B cell (primary cell): ENCODE measurements at regions not wholly inside any gene's neighbourhood (a gene's known extent, or its start where the extent isn't known, plus 50 kb on each side); places are given as distances from the start of the nearest gene placed in this dataset.

Experiments
- ATAC-seq: fragments of 200-7000 bp; cut with Tn5 transposase; one replicate; pipeline ENCODE4 v1.10.0; 2021; ENCODE audit warnings: low read depth, mild to moderate bottlenecking, moderate number of reproducible peaks, moderate library complexity
- CTCF ChIA-PET: fragments of 350-600 bp; sonication (Branson Sonifier 250); formaldehyde crosslinking; loops from one replicate; lab custom pipeline; 2021; ENCODE audit warnings: antibody characterized with exemption, inconsistent platforms; lab: Charles Lee
- POLR2A ChIA-PET: fragments of 350-600 bp; sonication (Branson Sonifier 250); formaldehyde crosslinking; loops from one replicate; lab custom pipeline; 2021; ENCODE audit warnings: antibody characterized with exemption; lab: Charles Lee
- DNase-seq: peaks from one replicate; pipeline ENCODE4 v3.0.0; 2013
- H2AFZ ChIP-seq: 2 replicates; pipeline ENCODE4 v1.6.1; 2012; ENCODE audit warnings: mild to moderate bottlenecking, low read depth, low read length; ENCODE audit not compliant: insufficient read depth, poor library complexity, severe bottlenecking
- H3K27ac ChIP-seq, 2 donors: 1 replicate in 1 of 2; 2 replicates in 1 of 2; pipeline ENCODE4 v1.5.1; 2012 to 2013; ENCODE audit warnings: low read length in 2 of 2, mild to moderate bottlenecking in 2 of 2, moderate library complexity in 1 of 2
- H3K27me3 ChIP-seq, 4 experiments: fragments of 200-600 bp in 1 of 4; sonication (generic) in 1 of 4; replicated peaks in 1 of 4; 1 replicate in 2 of 4; 2 replicates in 2 of 4; pipeline versions ENCODE4 v1.6.1 to v1.7.0; 2013 to 2016; ENCODE audit warnings: low read length in 3 of 4, mild to moderate bottlenecking in 2 of 4, mixed read lengths in 1 of 4, moderate library complexity in 1 of 4; ENCODE audit not compliant: insufficient read depth in 4 of 4, control insufficient read depth in 3 of 4; ENCODE audit errors: control extremely low read depth in 1 of 4
- H3K36me3 ChIP-seq, 2 experiments: replicated peaks in 1 of 2; 1 replicate in 1 of 2; 2 replicates in 1 of 2; pipeline versions ENCODE4 v1.6.1 to v1.7.1; 2013; ENCODE audit warnings: low read length in 1 of 2; ENCODE audit not compliant: insufficient read depth in 2 of 2, control insufficient read depth in 1 of 2; ENCODE audit errors: control extremely low read depth in 1 of 2, extremely low read depth in 1 of 2
- H3K4me1 ChIP-seq, 2 donors: fragments of 200-600 bp in 1 of 2; sonication (generic) in 1 of 2; 1 replicate in 1 of 2; 2 replicates in 1 of 2; pipeline versions ENCODE4 v1.5.1 to v1.6.1; 2013 to 2017; ENCODE audit warnings: low read length in 2 of 2; ENCODE audit not compliant: control insufficient read depth in 2 of 2, insufficient read depth in 2 of 2
- H3K4me2 ChIP-seq: replicated peaks from 2 replicates; pipeline ENCODE3; 2012; ENCODE audit warnings: mild to moderate bottlenecking, low read depth, low read length; ENCODE audit not compliant: poor library complexity, severe bottlenecking
- H3K4me3 ChIP-seq, 5 experiments: fragments of 200-600 bp in 1 of 5; sonication (generic) in 1 of 5; 1 replicate in 3 of 5; 2 replicates in 2 of 5; pipeline versions ENCODE4 v1.5.1 to v1.7.0; 2011 to 2016; ENCODE audit warnings: low read length in 4 of 5, mild to moderate bottlenecking in 4 of 5, low read depth in 2 of 5, control low read depth in 1 of 5, moderate library complexity in 1 of 5; ENCODE audit not compliant: insufficient read depth in 1 of 5; ENCODE audit errors: control extremely low read depth in 1 of 5, extremely low read depth in 1 of 5
- H3K79me2 ChIP-seq: fragments of 200-600 bp; sonication (generic); one replicate; pipeline ENCODE4 v1.6.0; 2016; ENCODE audit warnings: low read length; ENCODE audit not compliant: control insufficient read depth, insufficient read depth
- H3K9ac ChIP-seq: fragments of 200-600 bp; sonication (generic); 2 replicates; pipeline ENCODE4 v1.6.1; 2017; ENCODE audit warnings: mild to moderate bottlenecking, low read length, moderate library complexity
- H3K9me3 ChIP-seq, 3 donors: one replicate each; pipeline versions ENCODE4 v1.6.1 to v1.7.1; 2013; ENCODE audit warnings: low read length in 2 of 3; ENCODE audit not compliant: control insufficient read depth in 2 of 3, insufficient read depth in 1 of 3; ENCODE audit errors: control extremely low read depth in 1 of 3
- H4K20me1 ChIP-seq: 2 replicates; pipeline ENCODE4 v1.6.0; 2012; ENCODE audit warnings: mild to moderate bottlenecking, low read length; ENCODE audit not compliant: insufficient read depth, control insufficient read depth, poor library complexity, severe bottlenecking
- H3K27ac Mint-ChIP-seq: one replicate; pipeline ENCODE4 v1.8.0; 2021; ENCODE audit warnings: mixed read lengths
- H3K27me3 Mint-ChIP-seq: one replicate; pipeline ENCODE4 v1.8.0; 2021; ENCODE audit warnings: mixed read lengths
- H3K4me1 Mint-ChIP-seq: one replicate; pipeline ENCODE4 v1.8.0; 2021; ENCODE audit warnings: mixed read lengths
- H3K4me3 Mint-ChIP-seq: one replicate; pipeline ENCODE4 v1.8.0; 2021; ENCODE audit warnings: mixed read lengths
- H3K9me3 Mint-ChIP-seq: one replicate; pipeline ENCODE4 v1.8.0; 2022; ENCODE audit warnings: mixed read lengths; ENCODE audit not compliant: insufficient read depth
- EZH2 ChIP-seq: IDR thresholded peaks from 2 replicates; pipeline ENCODE4 v1.6.1; 2012; ENCODE audit warnings: borderline replicate concordance, low read depth, mild to moderate bottlenecking, moderate library complexity, low read length; ENCODE audit not compliant: insufficient read depth, poor library complexity, severe bottlenecking
- WGBS: methylation state at CpG from one replicate; pipeline ENCODE4 v1.1.5; 2013; ENCODE audit warnings: missing lambda C conversion rate; ENCODE audit not compliant: insufficient coverage; 5-methylcytosine and 5-hydroxymethylcytosine counted together
- intact Hi-C: fragments of 100-400 bp; cut with micrococcal nuclease; formaldehyde crosslinking; loops from one replicate; pipeline ENCODE4 v1.10.0; 2022
- TF ChIP-seq, protein P1 (sequence below): fragments of 200-600 bp; IDR thresholded peaks from one replicate; pipeline ENCODE4 v1.8.0; 2022; ENCODE audit warnings: antibody characterized with exemption, mild to moderate bottlenecking

- 88% methylated on average over 3 of the region's 5 CpGs for WGBS
- POLR2A ChIA-PET = no interaction called here
- H3K27ac Mint-ChIP-seq = no peak overlapping the region
Measured at GRCh38 chr11:69212798-69213110, 57.0 kb downstream of the SMIM38 start.

DNA sequence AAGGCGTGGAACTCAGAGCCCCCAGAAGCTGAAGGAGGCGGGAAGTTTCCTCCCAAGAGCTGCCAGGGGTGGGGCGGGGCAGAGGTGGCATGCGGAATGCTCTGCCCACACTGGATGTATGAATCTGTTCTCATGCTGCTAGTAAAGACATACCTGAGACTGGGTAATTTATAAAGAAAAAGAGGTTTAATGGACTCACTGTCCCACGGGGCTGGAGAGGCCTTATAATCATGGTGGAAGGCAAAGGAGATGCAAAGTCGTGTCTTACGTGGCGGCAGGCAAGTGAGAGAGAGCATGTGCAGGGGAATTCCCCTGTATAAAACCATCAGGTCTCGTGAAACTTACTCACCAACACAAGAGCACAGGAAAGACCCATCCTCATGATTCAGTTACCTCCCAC is 57.6 kb downstream of the SMIM38 start:
- H3K9me3 ChIP-seq = peaks cover 0 to 11% (median 0%) of the 10 kb centered on the region in 3 donors
- Mint-ChIP-seq H3K27ac (no peak overlapping the region), H3K9me3 (peaks cover 2% of the 10 kb centered on the region), H3K4me1 (peaks cover 5% of the 10 kb centered on the region), H3K27me3 (peaks cover 15% of the 10 kb centered on the region), H3K4me3 (no peak overlapping the region)
- no peaks in the 10 kb centered on the region for H4K20me1 ChIP-seq
- WGBS = 95% methylated on average over 4 of the region's 9 CpGs
- H3K4me1 ChIP-seq = peaks cover 0 to 4% of the 10 kb centered on the region in 2 donors
- no peak overlapping the region for H3K27ac ChIP-seq
- H3K36me3 ChIP-seq = no peaks in the 10 kb centered on the region
- no peak overlapping the region for H3K9ac ChIP-seq
- no peaks in the 10 kb centered on the region for H3K79me2 ChIP-seq
- H2AFZ ChIP-seq = no peak overlapping the region
- intact Hi-C loops = no loop called here
- H3K27me3 ChIP-seq = no peaks in the 10 kb centered on the region
- DNase-seq (peak; percentile 40), ATAC-seq (no peak)
- H3K4me3 ChIP-seq = no peak overlapping the region
- ChIA-PET POLR2A (no interaction called here), CTCF (no interaction called here)
- no peak for TF ChIP-seq EZH2
- TF ChIP-seq, protein P1, sequence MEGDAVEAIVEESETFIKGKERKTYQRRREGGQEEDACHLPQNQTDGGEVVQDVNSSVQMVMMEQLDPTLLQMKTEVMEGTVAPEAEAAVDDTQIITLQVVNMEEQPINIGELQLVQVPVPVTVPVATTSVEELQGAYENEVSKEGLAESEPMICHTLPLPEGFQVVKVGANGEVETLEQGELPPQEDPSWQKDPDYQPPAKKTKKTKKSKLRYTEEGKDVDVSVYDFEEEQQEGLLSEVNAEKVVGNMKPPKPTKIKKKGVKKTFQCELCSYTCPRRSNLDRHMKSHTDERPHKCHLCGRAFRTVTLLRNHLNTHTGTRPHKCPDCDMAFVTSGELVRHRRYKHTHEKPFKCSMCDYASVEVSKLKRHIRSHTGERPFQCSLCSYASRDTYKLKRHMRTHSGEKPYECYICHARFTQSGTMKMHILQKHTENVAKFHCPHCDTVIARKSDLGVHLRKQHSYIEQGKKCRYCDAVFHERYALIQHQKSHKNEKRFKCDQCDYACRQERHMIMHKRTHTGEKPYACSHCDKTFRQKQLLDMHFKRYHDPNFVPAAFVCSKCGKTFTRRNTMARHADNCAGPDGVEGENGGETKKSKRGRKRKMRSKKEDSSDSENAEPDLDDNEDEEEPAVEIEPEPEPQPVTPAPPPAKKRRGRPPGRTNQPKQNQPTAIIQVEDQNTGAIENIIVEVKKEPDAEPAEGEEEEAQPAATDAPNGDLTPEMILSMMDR = no peak
- no peak overlapping the region for H3K4me2 ChIP-seq

More at GRCh38 chr11:69212798-69213110, 57.0 kb downstream of the SMIM38 start:
- CTCF ChIA-PET = no interaction called here
- no peak overlapping the region for H3K4me3 Mint-ChIP-seq
- H3K9me3 ChIP-seq = peaks cover 0 to 12% (median 0%) of the 10 kb centered on the region in 3 donors
- H3K4me1 ChIP-seq = peaks cover 0 to 4% of the 10 kb centered on the region in 2 donors
- no peak for DNase-seq
- H3K9me3 Mint-ChIP-seq = peaks cover 4% of the 10 kb centered on the region
- H3K27ac ChIP-seq = no peak overlapping the region
- intact Hi-C loops = no loop called here
- no peak for ATAC-seq
- H3K4me3 ChIP-seq = no peak overlapping the region
- no peak overlapping the region for H3K9ac ChIP-seq
- no peaks in the 10 kb centered on the region for H3K36me3 ChIP-seq
- no peaks in the 10 kb centered on the region for H4K20me1 ChIP-seq
- H3K27me3 Mint-ChIP-seq = peaks cover 15% of the 10 kb centered on the region
- H3K4me1 Mint-ChIP-seq = peaks cover 5% of the 10 kb centered on the region
- no peak overlapping the region for H2AFZ ChIP-seq
- H3K27me3 ChIP-seq = no peaks in the 10 kb centered on the region
- no peaks in the 10 kb centered on the region for H3K79me2 ChIP-seq
- H3K4me2 ChIP-seq = no peak overlapping the region
- TF ChIP-seq, protein P1 = no peak
- TF ChIP-seq EZH2 = no peak
